Right ventricle myocardium inferior (tissue), 1 donor: ENCODE measurements at regions not wholly inside any gene's neighbourhood (a gene's known extent, or its start where the extent isn't known, plus 50 kb on each side); places are given as distances from the start of the nearest gene placed in this dataset.

Experiments used
- ATAC-seq: fragments of 200-7000 bp; cut with Tn5 transposase; one replicate; pipeline ENCODE4 v1.9.1; 2020; ENCODE audit warnings: mild to moderate bottlenecking, moderate library complexity
- DNase-seq: peaks from one replicate; pipeline ENCODE4 v3.0.0; 2021; ENCODE audit errors: missing footprints
- intact Hi-C: fragments of 100-400 bp; cut with DNase I; formaldehyde crosslinking; loops from one replicate; pipeline ENCODE4 v1.11.0; 2022
- donor health status: DM: no; HTN: yes; CAD: no; lungs with severe emphysema.

- DNase-seq, result no peak
- no peak for ATAC-seq
- intact Hi-C loops, result no loop called here
Measured at GRCh38 chr14:61645247-61645646, 50.1 kb upstream of the HIF1A start.
